Kidney (tissue), 13 donors: ENCODE measurements at regions not wholly inside any gene's neighbourhood (a gene's known extent, or its start where the extent isn't known, plus 50 kb on each side); places are given as distances from the start of the nearest gene placed in this dataset.

Source experiments
- DNase-seq, 5 donors: peaks; one replicate each; pipeline ENCODE4 v3.0.0-alpha.2; 2013 to 2020
- FAIRE-seq: peaks from 2 replicates; lab custom pipeline; 2012; peaks lifted over from hg19 to GRCh38; lab: Jason Lieb, UNC
- H3K27ac ChIP-seq, 2 donors: one replicate each; pipeline ENCODE4 v1.7.0; 2013; ENCODE audit warnings: low read depth in 2 of 2, low read length in 2 of 2, inconsistent platforms in 1 of 2
- H3K27me3 ChIP-seq: one replicate; pipeline ENCODE4 v1.7.1; 2013; ENCODE audit warnings: low read length, inconsistent platforms; ENCODE audit not compliant: control insufficient read depth, insufficient read depth
- H3K36me3 ChIP-seq, 3 donors: one replicate each; pipeline versions ENCODE4 v1.7.0 to v1.7.1; 2013; ENCODE audit warnings: low read length in 3 of 3, control low read depth in 1 of 3, inconsistent platforms in 1 of 3; ENCODE audit not compliant: insufficient read depth in 3 of 3, control insufficient read depth in 2 of 3
- H3K4me1 ChIP-seq, 3 donors: one replicate each; pipeline versions ENCODE4 v1.7.0 to v1.7.1; 2013; ENCODE audit warnings: low read length in 3 of 3, inconsistent platforms in 1 of 3, low read depth in 1 of 3; ENCODE audit not compliant: control insufficient read depth in 2 of 3, insufficient read depth in 2 of 3
- H3K4me3 ChIP-seq, 3 donors: one replicate each; pipeline versions ENCODE4 v1.7.0 to v1.8.1; 2013; ENCODE audit warnings: low read length in 3 of 3, control low read depth in 1 of 3, inconsistent platforms in 1 of 3
- H3K9ac ChIP-seq, 3 donors: one replicate each; pipeline versions ENCODE4 v1.7.0 to v1.7.1; 2013; ENCODE audit warnings: low read length in 3 of 3, control low read depth in 1 of 3, inconsistent platforms in 1 of 3
- H3K9me3 ChIP-seq, 3 donors: one replicate each; pipeline versions ENCODE4 v1.7.0 to v1.7.1; 2013; ENCODE audit warnings: low read length in 3 of 3, control low read depth in 1 of 3, inconsistent platforms in 1 of 3; ENCODE audit not compliant: control insufficient read depth in 2 of 3, insufficient read depth in 1 of 3
- intact Hi-C: fragments of 100-400 bp; cut with DNase I; formaldehyde crosslinking; loops from one replicate; pipeline ENCODE4 v1.11.1; 2022
- TF ChIP-seq, protein P1 (sequence below): IDR thresholded peaks from 3 replicates; pipeline ENCODE4 v1.5.1; 2012; ENCODE audit warnings: mild to moderate bottlenecking, moderate library complexity, borderline replicate concordance; ENCODE audit not compliant: insufficient read depth; ENCODE audit errors: extremely low read depth
- donor health status: control.
- donor health status: control.
- donor health status: control.
- donor health status: control.
- donor health status: control.
- donor health status: DM: yes; HTN: yes; CAD: no.
- donor health status: Normal renal cell carcinoma (clear cell type).

DNA sequence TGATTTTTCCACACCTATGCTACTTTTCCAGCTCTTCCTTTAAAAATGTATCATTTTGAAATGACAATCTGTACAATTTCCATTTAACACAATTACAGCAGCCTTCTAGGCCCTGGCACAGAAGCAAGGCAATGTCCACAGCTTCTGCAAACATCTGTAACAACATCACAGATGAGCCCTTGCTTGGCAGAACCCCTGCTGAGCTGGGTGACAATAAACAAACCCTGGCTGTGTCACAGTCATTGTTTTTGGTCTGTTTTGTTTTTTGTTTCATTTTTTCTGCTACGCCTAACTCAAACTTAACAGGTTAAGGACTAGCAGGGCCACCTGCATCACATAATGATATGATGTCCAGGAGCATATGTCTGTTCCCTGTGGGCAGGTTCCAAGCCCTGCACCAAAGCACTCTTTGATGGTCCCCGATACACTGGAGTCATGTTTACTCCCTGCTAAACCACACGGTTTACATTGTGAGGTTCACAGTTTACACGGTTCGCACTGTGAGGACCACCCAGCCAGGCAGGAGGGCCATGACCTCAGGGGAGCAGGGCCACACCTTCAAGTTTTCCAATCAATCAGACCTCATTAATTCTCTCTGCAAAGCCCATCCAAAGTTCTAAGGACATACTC is 186.8 kb upstream of the CHRNA7 start:
- H3K27me3 ChIP-seq: no peaks in the 10 kb centered on the region
- H3K4me1 ChIP-seq: no peaks in the 10 kb centered on the region
- FAIRE-seq (no peak), DNase-seq (no peak)
- no peak overlapping the region for H3K27ac ChIP-seq
- H3K4me3 ChIP-seq: no peak overlapping the region
- TF ChIP-seq, protein P1, sequence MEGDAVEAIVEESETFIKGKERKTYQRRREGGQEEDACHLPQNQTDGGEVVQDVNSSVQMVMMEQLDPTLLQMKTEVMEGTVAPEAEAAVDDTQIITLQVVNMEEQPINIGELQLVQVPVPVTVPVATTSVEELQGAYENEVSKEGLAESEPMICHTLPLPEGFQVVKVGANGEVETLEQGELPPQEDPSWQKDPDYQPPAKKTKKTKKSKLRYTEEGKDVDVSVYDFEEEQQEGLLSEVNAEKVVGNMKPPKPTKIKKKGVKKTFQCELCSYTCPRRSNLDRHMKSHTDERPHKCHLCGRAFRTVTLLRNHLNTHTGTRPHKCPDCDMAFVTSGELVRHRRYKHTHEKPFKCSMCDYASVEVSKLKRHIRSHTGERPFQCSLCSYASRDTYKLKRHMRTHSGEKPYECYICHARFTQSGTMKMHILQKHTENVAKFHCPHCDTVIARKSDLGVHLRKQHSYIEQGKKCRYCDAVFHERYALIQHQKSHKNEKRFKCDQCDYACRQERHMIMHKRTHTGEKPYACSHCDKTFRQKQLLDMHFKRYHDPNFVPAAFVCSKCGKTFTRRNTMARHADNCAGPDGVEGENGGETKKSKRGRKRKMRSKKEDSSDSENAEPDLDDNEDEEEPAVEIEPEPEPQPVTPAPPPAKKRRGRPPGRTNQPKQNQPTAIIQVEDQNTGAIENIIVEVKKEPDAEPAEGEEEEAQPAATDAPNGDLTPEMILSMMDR: no peak
- no peaks in the 10 kb centered on the region for H3K9me3 ChIP-seq
- intact Hi-C loops: no loop called here
- no peak overlapping the region for H3K9ac ChIP-seq
- H3K36me3 ChIP-seq: no peaks in the 10 kb centered on the region

DNA sequence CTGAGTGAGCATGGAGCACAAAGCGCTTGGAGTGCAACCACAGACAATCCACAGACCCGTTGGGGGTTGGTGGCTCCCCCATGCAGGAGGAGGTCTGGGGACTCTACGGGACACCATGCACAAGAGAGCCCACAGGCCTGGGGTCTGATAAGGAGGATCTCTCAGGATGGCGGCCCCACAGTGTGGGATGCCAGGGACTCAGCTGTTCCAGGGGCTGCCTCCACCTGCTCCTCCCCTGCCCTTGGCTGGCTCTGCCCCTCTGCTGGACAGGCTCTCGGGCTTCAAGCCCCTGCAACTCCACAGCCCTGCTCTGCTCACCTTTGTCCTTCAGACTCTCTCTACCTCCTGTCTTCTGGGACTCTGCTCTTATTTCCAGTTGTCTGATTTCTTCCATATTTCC is 184.5 kb upstream of the CHRNA7 start:
- H3K4me3 ChIP-seq: no peak overlapping the region
- no peaks in the 10 kb centered on the region for H3K27me3 ChIP-seq
- no peak overlapping the region for H3K9ac ChIP-seq
- FAIRE-seq (no peak), DNase-seq (no peak)
- H3K4me1 ChIP-seq: no peaks in the 10 kb centered on the region
- TF ChIP-seq, protein P1: no peak
- intact Hi-C loops: no loop called here
- no peak overlapping the region for H3K27ac ChIP-seq
- H3K36me3 ChIP-seq: no peaks in the 10 kb centered on the region
- peaks cover 0 to 2% (median 0%) of the 10 kb centered on the region in 3 donors for H3K9me3 ChIP-seq

GRCh38 chr15:31847961-31848360 is 182.4 kb upstream of the CHRNA7 start:
- DNase-seq (no peak), FAIRE-seq (no peak)
- TF ChIP-seq, protein P1: no peak
- no peak overlapping the region for H3K27ac ChIP-seq
- no peaks in the 10 kb centered on the region for H3K27me3 ChIP-seq
- no peak overlapping the region for H3K4me3 ChIP-seq
- H3K9me3 ChIP-seq: peaks cover 0 to 12% (median 0%) of the 10 kb centered on the region in 3 donors
- no peak overlapping the region for H3K9ac ChIP-seq
- H3K36me3 ChIP-seq: no peaks in the 10 kb centered on the region
- H3K4me1 ChIP-seq: no peaks in the 10 kb centered on the region
- intact Hi-C loops: no loop called here

GRCh38 chr15:31848621-31849020 is 181.7 kb upstream of the CHRNA7 start:
- intact Hi-C loops: no loop called here
- peaks cover 0 to 12% (median 0%) of the 10 kb centered on the region in 3 donors for H3K9me3 ChIP-seq
- no peaks in the 10 kb centered on the region for H3K4me1 ChIP-seq
- TF ChIP-seq, protein P1: no peak
- FAIRE-seq: no peak
- no peaks in the 10 kb centered on the region for H3K36me3 ChIP-seq
- H3K9ac ChIP-seq: no peak overlapping the region
- DNase-seq: no peak
- no peaks in the 10 kb centered on the region for H3K27me3 ChIP-seq
- H3K27ac ChIP-seq: no peak overlapping the region
- H3K4me3 ChIP-seq: no peak overlapping the region
